ENCODE measurements at regions not wholly inside any gene's neighbourhood (a gene's known extent, or its start where the extent isn't known, plus 50 kb on each side); places are given as distances from the start of the nearest gene placed in this dataset.

GRCh38 chr1:100793659-100794058 lies 74.1 kb downstream of the VCAM1 start:
- TF ChIP-seq CTCF (conservative IDR thresholded peaks at IDR 0.05; ENCODE audit: low read depth, low read length) (no peak), EZH2 (IDR thresholded peaks at IDR 0.05; ENCODE audit: borderline replicate concordance, low read depth, low read length, poor library complexity, severe bottlenecking) (no peak)

All from A673 (cell line).